NCI-H2171 treated with DMSO at 0.1 percent for 48 hours (cell line): ENCODE measurements at regions not wholly inside any gene's neighbourhood (a gene's known extent, or its start where the extent isn't known, plus 50 kb on each side); places are given as distances from the start of the nearest gene placed in this dataset.
A peak's percentile ranks its signal among the peaks of the same experiment; 100 is the strongest.

Source experiments
- DNase-seq: peaks from one replicate; lab custom pipeline; 2025; lab: John Stamatoyannopoulos, UW

DNA sequence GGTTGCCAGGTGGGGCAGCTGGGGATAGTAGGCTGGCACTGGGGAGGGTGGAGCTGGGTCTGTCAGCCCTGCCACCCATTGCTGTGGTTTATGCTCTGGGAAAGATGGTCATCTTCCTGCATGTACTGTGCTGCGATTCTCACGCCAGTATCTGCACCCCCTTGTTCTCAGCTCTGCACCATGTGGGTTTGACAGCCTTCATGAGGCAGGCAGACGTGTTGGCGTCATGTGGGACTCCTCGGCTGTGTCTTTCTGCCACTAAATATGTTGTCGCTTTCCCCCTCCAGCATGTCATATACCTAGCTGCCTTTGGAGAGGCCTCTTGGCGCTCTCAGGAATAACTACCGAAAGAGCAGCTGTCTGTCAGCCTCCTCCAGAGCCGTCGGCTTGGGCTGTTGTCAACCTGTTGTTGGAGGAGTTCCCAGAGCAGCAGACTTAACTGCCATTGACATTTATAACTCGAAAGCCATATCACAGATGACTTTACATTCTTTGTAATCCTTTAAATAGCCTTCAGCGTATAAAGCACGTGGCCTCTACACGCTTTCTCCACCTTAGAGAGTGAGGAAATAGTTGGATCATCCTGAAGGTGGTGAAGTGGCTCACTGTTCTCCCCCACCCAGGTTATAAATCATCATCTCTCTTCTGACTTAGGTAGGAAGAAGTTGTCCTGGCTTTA is 80.4 kb upstream of the MGAT5 start:
- DNase-seq = peak; percentile 87

DNA sequence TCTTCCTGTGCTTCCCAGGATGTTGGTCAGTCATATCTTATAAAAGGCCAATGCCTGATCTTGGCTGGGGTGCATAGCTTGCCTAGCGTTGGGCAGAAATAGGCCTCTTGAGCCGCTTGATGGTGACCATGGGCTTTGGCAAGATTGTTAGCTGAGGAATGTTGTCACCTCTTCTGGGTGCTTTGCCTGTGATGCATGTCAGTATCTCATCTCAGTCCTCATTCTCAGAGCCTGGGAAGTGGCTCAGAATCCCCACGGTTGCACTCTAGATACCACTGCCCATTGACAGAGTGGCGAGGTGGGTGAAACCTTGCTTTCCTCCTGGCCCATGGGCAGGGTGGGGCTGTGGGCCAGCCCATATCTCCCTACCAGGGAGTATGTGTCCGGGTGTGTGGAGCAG is 79.2 kb upstream of the MGAT5 start:
- DNase-seq = no peak

DNA sequence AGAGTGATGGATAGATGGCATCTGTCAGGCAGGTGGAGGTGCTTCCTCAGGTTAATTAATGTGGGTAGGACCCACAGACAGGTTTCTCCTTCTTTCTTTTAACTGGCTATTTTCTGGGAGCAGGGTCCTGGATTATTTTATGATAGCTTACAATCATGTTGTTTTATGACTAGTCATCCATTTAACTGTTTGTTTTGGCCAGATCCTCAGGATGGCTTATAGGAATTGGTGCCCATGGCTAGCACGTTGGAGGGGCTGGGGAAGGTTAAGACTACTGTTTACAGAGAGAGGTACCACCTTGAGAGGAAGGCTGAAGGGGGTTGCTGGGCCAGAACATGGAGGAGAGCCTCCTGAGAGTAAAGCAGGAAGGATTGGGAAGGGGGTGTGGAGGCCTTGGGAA is 78.0 kb upstream of the MGAT5 start:
- DNase-seq = no peak

DNA sequence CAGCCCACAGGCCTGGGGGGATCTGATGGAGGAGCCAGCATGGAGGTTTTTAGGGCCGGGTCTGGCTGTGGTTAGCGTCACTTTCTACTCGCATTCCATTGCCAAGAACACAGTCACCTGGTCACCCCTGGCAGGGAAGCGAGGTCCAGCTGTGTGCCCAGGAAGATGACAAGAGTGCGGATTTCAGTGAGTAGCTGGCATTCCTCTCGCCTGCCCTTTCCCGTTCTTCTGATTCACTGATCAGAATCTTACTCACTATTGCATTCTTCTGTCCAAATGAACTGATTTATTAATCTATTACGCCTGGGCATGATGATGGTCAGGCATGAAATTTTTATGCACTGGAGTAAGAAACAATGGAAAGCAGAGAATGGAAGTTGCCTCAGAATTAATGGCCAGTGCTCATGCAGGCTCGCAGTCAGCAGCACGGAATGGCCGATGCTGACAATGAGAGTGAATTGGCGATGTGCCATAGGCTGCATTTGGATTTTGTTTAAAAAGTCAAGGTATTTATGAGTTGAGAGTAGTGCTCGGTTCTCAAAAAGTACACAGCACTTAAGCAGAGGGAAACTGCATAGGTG is 76.4 kb upstream of the MGAT5 start:
- DNase-seq = no peak

DNA sequence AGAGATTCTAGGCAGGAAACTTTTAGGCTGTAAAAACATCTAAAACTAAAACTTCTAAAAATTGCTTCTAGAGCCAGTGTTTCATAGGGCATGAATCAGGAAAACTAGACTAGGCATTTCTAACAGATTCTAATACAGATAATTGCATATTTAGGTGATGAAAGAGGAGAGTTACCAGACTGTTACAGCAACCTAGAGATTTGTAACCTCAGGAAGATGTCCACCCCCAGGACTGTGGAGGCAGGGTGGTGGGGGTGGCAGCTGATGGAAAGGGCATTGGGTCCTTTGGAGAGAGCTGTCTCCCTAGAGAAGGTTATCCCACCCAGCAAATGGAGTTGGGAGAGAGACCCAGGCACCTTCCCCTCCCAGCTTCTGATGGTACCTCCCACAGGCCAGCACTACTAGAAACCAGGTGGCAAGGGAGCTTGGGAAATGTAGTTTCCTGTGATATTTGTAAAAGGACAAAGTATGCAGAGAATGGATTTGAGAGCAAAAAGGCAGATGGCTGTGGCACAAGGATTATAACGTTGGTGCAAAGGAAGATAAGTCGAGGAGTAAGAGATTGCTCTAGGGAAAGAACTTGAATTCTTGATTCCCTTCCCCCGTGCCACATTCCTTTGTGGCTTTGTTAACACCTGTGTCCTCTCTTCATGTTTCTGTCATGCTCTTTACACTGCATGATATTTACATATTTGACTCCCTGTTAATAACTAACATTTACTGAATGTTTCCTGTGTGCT is 75.6 kb upstream of the MGAT5 start:
- DNase-seq = no peak

DNA sequence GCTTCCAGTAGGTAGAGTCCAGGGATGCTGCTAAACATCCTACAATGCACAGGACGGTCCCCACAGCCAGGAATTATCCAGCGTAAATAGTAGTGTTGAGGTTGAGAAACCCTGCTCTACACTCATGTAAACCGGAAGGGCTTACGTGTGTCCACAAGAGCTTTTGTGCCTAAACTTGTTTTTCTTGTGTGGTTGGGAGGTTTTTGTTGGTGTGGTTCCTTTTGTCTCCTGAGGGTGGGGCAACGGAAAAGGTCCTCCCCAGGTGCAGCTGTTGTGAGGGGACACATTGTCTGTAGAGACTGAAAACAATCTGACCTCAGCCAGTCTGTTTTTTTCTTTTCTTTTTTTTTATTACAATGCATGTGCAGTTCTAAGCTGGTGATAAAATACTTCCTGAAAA is 72.7 kb upstream of the MGAT5 start:
- peak; percentile 21 for DNase-seq

DNA sequence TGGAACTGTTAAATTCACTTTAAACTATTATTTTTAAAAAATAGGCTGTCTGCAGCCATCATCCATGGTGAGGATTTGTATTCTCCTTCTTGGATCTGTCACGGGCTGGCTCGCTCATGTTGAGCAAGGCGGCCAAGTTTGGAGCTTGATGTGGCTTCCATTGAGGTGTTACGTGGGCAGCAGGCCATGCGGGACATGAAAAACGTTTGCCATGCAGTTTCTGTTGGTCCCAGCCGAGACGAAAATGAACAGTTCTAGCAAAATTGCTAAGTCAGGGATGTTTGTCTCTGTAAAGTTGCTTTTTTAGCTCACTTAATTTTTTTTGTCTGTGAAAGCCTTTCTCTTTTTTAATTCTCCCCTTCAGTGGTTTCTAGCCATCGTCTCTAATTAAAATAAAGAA is 70.2 kb upstream of the MGAT5 start:
- DNase-seq = no peak

DNA sequence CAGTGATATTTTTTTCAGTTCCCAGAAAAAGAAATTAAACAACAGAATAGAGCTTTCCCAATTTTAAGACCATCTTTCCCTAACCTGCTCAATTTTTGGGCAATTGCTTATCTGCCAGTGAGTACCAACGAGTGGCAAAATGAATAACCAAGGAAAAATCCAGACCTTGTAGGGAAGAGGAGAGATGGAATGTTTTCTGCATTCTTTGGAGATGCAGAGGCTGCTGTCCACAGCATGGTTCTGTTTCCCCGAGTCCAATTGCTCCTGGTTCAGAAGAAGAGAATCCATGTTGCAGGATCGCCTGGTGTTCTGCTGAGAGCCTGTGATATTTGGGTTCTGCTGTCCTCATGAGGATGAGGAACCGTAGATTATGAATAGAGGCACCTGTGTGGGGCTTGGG is 68.2 kb upstream of the MGAT5 start:
- no peak for DNase-seq

DNA sequence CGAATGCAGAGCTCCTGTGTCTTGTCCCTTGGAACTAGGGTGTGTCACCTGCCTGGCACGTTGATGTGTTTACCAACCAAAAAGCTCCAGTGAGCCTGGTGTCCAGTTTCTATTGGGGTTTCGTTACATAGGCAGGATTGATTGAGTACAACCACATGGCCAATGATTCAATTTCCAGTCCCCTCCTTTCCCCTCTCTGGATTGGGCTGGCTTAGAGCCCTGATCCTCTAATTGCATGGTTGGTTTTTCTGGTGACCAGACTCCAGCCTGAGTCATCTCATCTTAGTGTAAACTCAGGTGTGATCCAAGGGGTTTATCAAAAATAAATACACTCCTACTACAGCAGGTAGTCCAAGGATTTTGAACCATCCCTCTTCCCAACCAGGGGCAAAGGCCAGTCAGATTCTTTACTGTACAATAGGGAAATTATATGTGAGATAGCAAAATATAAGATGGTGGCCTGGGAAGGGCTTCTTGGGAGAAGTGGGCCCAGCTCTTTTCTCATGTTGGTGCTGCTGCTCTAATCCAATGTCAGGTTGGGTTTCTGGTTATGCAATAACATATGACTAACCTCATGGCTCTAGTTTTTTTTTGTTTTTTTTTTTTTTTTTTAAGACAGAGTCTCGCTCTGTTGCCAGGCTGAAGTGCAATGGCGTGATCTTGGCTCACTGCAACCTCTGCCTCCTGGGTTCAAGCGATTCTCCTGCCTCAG is 64.7 kb upstream of the MGAT5 start:
- peak; percentile 35 for DNase-seq

DNA sequence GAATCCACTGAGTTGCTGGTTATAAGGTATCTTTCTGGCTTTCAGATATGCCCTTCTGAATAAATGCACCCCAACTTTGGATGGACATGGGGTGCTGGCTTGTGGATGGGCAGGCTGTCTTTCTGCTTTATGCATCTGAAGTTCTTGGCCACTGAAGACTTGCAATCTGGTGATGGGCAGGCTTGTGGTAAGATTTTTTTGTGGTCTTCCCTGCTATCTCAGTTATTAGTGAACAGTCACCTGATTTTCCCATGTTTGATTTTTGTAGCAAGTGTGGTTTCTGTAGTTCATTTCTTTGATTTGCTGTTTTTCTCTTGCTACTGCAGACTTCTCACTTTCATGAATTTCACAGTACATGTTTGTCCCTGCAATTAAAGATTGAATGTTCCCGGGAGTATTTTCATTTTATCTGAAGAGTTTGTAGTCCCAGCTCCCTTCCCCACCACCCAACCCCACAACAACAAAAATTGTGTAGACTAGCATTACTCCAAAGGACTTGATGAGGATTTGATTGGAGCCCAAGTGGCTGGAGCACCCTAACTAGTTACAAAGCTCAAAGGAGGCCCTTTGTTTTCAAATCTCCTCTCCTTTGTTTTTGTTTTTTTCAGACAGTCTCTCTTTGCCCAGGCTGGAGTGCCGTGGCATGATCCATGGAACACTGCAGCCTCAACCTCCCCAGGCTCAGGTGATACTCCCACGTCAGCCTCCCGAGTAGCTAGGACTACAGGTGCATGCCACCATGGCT is 63.6 kb upstream of the MGAT5 start:
- DNase-seq = no peak

DNA sequence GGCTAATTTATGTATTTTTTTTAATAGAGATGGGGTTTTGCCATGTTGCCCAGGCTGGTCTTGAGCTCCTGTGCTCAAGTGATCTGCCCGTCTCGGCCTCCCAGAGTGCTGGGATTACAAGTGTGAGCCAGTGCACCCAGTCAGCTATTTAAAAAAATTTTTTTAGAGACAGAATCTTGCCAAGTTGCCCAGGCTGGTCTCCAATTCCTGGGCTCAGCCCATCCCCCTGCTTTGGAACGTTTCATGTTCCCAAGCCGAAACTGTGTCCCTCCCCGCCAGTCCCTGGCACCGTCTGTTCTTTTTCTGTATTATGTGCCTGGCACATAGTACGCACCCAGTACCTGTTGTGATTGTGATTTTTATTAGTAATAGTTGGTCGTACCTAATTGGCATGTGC is 63.1 kb upstream of the MGAT5 start:
- DNase-seq = no peak

DNA sequence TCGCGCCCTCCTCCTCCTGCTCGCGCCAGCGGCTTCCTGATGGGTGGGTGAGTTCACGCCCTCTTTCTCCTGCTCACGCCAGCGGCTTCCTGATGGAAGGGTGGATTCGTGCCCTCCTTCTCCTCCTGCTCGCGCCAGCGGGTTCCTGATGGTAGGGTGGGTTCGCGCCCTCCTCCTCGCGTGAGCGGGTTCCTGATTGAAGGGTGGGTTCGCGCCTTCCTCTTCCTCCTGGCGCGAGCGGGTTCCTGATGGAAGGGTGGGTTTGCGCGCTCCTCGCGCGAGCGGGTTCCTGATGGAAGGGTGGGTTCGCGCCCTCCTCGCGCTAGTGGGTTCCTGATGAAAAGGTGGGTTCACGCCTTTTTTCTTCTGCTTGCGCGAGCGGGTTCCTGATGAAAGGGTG is 62.0 kb upstream of the MGAT5 start:
- DNase-seq = no peak

DNA sequence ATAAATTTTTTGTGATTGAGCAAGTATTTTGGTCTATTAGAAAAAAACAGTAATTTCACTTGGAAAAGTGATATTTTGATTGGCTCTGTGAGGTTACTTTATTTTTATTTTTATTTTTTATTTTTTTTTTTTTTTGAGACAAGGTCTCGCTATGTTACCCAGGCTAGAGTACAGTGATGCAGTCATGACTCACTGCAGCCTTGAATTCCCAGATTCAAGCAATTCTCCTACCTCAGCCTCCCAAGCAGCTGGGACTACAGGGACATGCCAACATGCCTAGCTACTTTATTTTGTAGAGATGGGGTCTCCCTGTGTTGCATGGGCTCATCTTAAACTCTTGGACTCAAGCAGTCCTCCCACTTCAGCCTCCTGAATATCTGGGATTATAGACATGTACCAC is 60.9 kb upstream of the MGAT5 start:
- no peak for DNase-seq

DNA sequence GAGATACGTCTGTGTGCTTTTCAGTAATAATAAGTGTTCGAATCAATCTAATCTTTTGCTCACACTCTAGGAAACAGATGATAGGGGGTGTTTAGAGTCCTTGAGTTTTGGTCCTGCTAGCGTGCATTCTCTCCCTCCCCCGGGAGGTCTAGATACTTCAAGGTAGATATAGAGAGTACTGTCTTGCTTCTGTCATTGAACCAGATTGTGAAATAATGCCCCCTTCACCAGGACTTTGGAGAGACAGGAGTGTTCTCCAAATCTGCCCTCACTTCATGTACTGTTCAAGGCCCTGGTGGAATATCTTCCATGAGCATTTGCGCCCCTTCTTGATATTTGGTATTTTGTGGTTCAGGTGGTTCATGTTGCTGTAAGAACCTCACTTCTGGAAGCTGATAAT is 59.4 kb upstream of the MGAT5 start:
- DNase-seq = no peak

DNA sequence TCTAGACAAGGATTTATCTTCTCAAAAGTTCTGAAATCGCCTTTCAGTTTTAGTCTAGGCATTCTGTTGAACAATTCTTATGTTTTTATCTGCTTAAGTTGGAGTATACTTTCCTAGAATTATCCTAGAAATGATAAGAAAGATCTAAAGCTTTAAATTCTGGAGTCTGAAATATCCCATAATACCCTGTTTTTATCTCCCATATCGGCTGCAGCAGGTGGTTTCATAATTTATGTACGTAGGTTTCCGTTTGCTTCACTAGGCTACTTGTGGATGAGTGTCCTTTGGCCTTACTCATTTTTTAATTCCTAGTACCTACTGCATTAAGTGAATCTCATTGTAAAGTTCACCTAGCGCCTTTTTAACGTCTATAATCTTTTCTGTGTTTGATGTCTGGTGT is 58.5 kb upstream of the MGAT5 start:
- DNase-seq = no peak

DNA sequence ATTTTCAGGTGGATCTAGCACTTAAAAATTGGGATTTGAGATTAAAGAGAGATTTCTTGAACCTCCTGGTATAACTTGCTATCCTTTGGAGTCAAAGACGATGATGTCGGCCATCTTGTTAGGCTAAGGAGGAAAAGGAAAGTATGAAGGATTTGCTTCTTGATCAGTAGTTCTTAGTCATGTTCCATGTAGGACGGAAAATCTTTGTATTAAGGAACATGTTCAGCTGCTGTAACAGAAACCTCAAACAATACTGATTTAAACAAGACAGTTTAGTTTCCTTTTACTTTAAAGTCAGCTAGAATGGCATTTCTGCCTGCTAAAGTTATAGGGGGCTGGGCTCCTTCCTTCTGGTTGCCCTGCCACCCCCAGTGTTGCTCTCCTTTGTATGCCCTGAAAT is 56.4 kb upstream of the MGAT5 start:
- DNase-seq = no peak

DNA sequence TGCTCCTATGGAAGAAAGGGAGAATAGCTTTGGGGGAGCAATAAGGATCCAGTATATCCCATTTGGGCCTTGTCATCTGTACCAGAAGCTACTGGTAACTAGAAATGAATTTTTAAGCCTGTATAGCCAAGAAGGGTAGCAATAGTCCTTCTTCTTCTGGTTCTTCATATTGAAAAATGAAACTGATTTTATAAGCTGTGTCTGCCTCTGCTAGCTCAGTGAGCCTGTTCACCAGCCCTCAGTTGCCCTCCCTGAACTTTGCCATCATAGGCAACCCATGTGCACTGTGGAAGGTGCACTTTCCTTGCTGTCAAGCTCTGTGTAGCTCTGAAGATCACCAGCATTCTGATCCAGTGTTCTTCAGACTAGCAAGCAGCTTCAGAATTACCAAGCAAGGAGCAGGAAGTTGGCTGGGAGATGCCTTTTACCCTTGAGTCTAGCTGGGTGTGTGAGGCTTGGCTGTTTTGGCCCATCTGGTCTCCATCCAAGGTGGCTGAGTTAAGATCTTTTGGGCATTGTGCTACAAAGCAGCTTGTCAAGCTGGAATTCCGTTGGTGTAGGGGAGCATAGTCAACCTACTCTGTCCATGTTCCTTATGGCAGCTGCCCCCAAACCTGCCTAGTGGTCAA is 55.8 kb upstream of the MGAT5 start:
- no peak for DNase-seq

DNA sequence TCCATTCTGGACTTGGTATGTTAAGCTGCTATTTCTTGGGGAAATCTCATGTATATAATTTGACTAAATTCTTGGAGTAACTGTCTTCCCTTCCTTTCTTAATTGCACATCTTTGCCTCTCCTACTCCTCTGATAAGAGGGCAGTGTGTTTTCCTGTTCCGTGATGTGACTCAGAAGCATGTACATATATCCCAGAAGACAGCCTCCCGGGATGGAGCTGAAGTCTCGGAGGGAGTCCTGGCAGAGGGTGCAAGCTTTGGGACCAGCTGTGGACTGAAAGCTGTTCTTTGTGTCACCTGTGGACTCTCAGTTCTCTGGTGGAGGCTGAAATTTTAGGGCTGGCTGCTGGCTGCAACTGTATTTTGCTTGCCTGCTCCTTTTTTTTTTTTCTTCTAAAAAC is 54.7 kb upstream of the MGAT5 start:
- no peak for DNase-seq

DNA sequence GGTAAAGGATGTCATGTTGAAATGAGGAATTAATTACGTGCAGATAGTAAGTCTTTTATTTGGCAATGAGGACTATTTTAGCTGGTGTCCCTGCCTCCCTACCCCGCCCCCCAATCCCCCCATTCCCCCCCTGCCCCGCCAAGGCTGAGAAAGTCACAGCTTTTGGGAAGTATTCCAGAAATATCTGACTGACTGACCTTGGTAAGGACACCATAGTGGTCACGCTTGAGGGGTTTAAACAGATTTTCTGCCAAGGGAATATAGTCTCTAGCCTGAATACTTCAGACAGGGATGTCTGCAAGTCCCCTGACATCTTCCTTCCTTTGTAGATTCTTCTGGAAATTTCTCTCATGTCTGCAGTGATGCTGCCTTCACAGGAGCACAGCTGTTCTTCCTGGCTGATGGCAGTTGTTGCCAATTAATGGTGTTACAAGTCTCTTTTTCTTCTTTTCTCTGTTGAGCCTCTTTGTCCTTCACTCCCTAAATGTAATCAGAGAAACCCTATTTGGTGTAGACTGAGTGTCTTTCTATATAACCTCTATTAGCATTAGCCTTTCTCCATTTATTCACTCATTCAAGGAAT is 53.7 kb upstream of the MGAT5 start:
- DNase-seq = peak; percentile 35

DNA sequence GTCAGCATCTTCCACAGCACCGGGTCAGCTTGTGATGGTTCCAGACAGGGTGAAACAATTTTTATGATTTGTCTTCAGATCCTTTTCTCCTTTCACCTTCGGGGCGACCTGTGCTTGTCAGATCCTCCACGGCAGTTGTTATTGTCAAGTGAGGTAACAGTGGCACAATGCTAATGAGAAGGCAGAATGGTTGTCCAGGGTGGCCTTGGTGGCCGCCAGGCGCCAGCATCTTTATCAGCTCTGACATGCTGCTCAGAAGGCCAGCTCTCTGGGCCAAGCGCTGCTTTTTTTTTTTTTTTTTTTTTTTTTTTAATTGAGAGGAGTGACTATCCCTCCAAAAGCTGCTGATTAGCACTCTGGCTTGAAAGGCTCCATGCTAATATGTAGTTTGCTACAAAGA is 52.3 kb upstream of the MGAT5 start:
- no peak for DNase-seq

DNA sequence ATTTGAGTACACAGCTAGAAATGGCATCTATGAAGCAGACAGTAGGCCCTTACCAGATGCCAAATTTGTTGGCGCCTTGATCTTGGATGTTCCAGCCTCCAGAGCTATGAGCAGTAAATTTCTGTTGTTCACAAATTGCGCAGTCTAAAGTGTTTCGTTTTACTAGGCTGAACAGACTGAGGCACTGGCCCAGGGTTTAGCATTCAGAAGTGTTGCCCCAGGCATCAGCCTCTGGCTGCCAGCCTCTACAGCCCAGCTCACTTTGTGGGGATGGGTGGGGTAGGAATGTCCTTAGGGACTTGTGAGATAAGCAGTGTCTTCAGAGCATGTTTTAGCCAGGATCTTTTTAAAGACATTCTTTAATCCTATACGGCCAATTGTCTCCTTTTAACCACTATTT is 51.5 kb upstream of the MGAT5 start:
- no peak for DNase-seq
